ENCODE measurements at regions not wholly inside any gene's neighbourhood (a gene's known extent, or its start where the extent isn't known, plus 50 kb on each side); places are given as distances from the start of the nearest gene placed in this dataset.
"Not testable (repeated sequence)": the region's sequence is repeated elsewhere in the genome, so short reads cannot be mapped to it uniquely, and the experiment has no call there.

DNA sequence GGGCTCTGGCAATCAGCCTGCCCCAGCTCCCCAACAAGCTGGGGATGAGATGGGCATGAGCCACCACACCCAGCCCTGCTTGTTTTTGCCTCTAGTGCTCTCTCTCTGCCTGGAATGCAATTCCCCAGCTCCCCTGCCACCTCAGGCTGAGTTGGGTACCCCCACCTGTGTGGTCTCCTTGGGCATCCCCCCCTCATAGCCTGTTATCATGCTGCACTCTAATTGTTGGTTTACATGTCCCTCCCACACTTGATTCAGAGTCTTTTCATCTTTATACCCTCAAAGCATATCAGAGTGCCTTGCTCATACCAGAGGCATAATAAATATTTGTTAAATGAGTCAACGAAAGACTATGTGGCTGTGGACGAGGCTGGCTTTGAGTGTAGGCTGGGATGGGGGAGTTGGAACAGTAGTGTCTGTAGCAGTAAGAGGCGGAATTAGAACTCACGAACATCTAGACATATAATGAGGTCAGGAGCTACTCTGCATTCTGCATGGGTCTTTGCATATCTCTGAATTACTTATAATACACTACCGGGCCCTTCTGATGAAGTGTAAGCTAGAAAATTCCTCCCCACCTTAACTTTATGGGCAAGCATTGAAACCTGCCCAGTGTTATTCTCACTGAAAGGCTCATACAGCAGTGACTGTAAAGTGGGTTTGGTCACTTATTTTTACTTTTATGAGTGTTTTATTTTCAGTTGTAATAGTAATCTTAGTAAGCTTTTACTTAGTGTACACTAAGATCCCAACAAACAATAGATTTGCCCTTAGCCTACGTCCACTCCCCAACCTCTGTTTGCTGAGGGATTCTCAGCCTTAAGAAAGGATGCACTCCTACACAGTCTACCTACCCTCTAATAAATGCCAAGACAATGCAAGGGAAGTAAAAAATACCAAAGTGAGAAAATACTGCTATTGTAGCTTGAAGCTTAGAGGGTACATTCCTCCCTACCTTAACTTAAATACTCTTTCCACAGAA, 58.7 kb downstream of the EDN1 start:
- Histone ChIP-seq H3K9ac (ENCODE audit: low read length) (no peak overlapping the region), H3K27ac (ENCODE audit: low read depth, low read length) (no peak overlapping the region), H3K9me3 (ENCODE audit: low read length) (no peaks in the 10 kb centered on the region), H3K36me3 (ENCODE audit: insufficient read depth, low read length) (no peaks in the 10 kb centered on the region), H3K4me3 (ENCODE audit: low read depth in 1 of 2, low read length in 2 of 2) (no peak overlapping the region), H3K27me3 (ENCODE audit: control insufficient read depth in 1 of 2, insufficient read depth in 2 of 2, low read length in 2 of 2) (no peaks in the 10 kb centered on the region), H3K4me1 (ENCODE audit: insufficient read depth, low read length) (no peaks in the 10 kb centered on the region)

GRCh38 chr6:12350644-12351170, 60.5 kb downstream of the EDN1 start:
- Histone ChIP-seq H3K9me3 (ENCODE audit: low read length) (no peaks in the 10 kb centered on the region), H3K27ac (ENCODE audit: low read depth, low read length) (no peak overlapping the region)

DNA sequence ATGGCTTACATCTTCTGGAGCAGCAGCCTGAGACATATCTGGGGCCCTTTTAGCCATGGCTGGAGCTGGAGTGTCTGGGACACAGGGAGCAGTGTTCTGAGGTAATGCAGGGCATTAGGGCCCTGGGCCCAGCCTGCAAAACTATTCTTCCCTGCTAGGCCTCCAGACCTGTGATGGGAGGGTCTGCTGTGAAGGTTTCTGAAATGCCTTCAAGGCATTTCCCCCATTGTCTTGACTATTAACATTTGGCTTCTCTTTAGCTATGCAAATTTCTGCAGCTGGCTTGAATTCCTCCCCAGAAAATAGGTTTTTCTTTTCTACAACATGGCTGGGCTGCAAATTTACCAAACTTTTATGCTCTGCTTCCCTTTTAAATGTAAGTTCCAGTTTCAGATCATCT, 61.5 kb downstream of the EDN1 start:
- Histone ChIP-seq H3K9me3 (ENCODE audit: low read length) (no peaks in the 10 kb centered on the region), H3K27me3 (ENCODE audit: control insufficient read depth in 1 of 2, insufficient read depth in 2 of 2, low read length in 2 of 2) (no peaks in the 10 kb centered on the region), H3K36me3 (ENCODE audit: insufficient read depth, low read length) (no peaks in the 10 kb centered on the region), H3K9ac (ENCODE audit: low read length) (no peak overlapping the region), H3K27ac (ENCODE audit: low read depth, low read length) (no peak overlapping the region), H3K4me1 (ENCODE audit: insufficient read depth, low read length) (peaks cover 8% of the 10 kb centered on the region), H3K4me3 (ENCODE audit: low read depth in 1 of 2, low read length in 2 of 2) (no peak overlapping the region)

More at GRCh38 chr6:12350644-12351170, 60.5 kb downstream of the EDN1 start:
- Histone ChIP-seq H3K4me1 (ENCODE audit: insufficient read depth, low read length) (peaks cover 8% of the 10 kb centered on the region), H3K27me3 (ENCODE audit: control insufficient read depth in 1 of 2, insufficient read depth in 2 of 2, low read length in 2 of 2) (no peaks in the 10 kb centered on the region), H3K9ac (ENCODE audit: low read length) (no peak overlapping the region), H3K36me3 (ENCODE audit: insufficient read depth, low read length) (no peaks in the 10 kb centered on the region), H3K4me3 (ENCODE audit: low read depth in 1 of 2, low read length in 2 of 2) (no peak overlapping the region)

DNA sequence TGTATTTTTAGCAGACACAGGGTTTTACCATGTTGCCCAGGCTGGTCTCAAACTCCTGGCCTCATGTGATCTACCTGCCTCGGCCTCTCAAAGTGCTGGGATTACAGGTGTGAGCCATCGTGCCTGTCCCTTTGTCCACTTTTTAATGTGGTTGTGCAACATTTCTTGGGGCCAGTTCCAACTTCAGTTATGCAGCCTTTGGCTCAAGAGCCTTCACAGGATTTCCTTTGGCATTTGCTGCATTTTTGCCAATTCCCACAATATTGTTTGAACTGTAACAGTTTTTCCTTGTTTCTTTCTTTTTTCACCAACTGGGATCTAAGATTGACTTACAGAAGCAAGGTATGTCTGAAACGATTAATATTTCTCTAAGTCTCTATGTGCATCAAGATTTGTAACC, 63.6 kb downstream of the EDN1 start:
- no peak overlapping the region for H3K4me3 ChIP-seq (ENCODE audit: low read depth in 1 of 2, low read length in 2 of 2)
- no peak overlapping the region for H3K9ac ChIP-seq (ENCODE audit: low read length)
- peak overlapping the region; percentile 9 for H3K27ac ChIP-seq (ENCODE audit: low read depth, low read length)
- no peaks in the 10 kb centered on the region for H3K27me3 ChIP-seq (ENCODE audit: control insufficient read depth in 1 of 2, insufficient read depth in 2 of 2, low read length in 2 of 2)
- H3K36me3 ChIP-seq (ENCODE audit: insufficient read depth, low read length) = no peaks in the 10 kb centered on the region
- no peaks in the 10 kb centered on the region for H3K9me3 ChIP-seq (ENCODE audit: low read length)
- peaks cover 8% of the 10 kb centered on the region for H3K4me1 ChIP-seq (ENCODE audit: insufficient read depth, low read length)

GRCh38 chr6:12354499-12354898, 64.3 kb downstream of the EDN1 start:
- Histone ChIP-seq H3K9me3 (ENCODE audit: low read length) (no peaks in the 10 kb centered on the region), H3K27me3 (ENCODE audit: control insufficient read depth in 1 of 2, insufficient read depth in 2 of 2, low read length in 2 of 2) (no peaks in the 10 kb centered on the region), H3K27ac (ENCODE audit: low read depth, low read length) (peak overlapping the region; percentile 21), H3K4me1 (ENCODE audit: insufficient read depth, low read length) (peaks cover 8% of the 10 kb centered on the region), H3K4me3 (ENCODE audit: low read depth in 1 of 2, low read length in 2 of 2) (no peak overlapping the region), H3K9ac (ENCODE audit: low read length) (no peak overlapping the region), H3K36me3 (ENCODE audit: insufficient read depth, low read length) (no peaks in the 10 kb centered on the region)

DNA sequence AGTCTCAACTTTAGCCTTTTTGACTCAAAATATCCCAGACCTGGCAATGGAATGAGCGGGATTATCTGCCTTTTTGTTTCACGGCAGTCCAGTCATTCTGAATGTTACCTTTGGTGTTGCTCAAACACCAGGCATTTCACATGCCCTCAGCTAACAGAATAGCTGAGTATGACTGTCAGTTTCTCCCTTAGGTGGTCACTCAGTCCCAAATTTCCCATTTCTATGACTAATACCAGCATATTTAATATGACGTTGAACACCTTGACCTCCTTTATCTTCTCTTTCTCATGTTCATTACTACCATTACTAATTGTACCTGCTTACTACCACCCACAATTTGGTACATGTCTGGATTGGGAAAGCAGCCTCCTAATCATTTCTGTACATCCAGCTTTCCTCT, 65.2 kb downstream of the EDN1 start:
- Histone ChIP-seq H3K36me3 (ENCODE audit: insufficient read depth, low read length) (no peaks in the 10 kb centered on the region), H3K27ac (ENCODE audit: low read depth, low read length) (peak overlapping the region; percentile 21), H3K27me3 (ENCODE audit: control insufficient read depth in 1 of 2, insufficient read depth in 2 of 2, low read length in 2 of 2) (no peaks in the 10 kb centered on the region), H3K4me3 (ENCODE audit: low read depth in 1 of 2, low read length in 2 of 2) (no peak overlapping the region), H3K9ac (ENCODE audit: low read length) (no peak overlapping the region), H3K9me3 (ENCODE audit: low read length) (no peaks in the 10 kb centered on the region), H3K4me1 (ENCODE audit: insufficient read depth, low read length) (peaks cover 8% of the 10 kb centered on the region)

- no peak overlapping the region for H3K4me3 ChIP-seq (ENCODE audit: low read depth in 1 of 2, low read length in 2 of 2)
- no peaks in the 10 kb centered on the region for H3K36me3 ChIP-seq (ENCODE audit: insufficient read depth, low read length)
- no peak overlapping the region for H3K9ac ChIP-seq (ENCODE audit: low read length)
- no peak overlapping the region for H3K27ac ChIP-seq (ENCODE audit: low read depth, low read length)
- H3K27me3 ChIP-seq (ENCODE audit: control insufficient read depth in 1 of 2, insufficient read depth in 2 of 2, low read length in 2 of 2) = no peaks in the 10 kb centered on the region
- H3K9me3 ChIP-seq (ENCODE audit: low read length) = no peaks in the 10 kb centered on the region
- H3K4me1 ChIP-seq (ENCODE audit: insufficient read depth, low read length) = peaks cover 8% of the 10 kb centered on the region
These were observed 66.3 kb downstream of the EDN1 start for GRCh38 chr6:12356431-12356830.

- Histone ChIP-seq H3K27me3 (ENCODE audit: control insufficient read depth in 1 of 2, insufficient read depth in 2 of 2, low read length in 2 of 2) (no peaks in the 10 kb centered on the region), H3K4me1 (ENCODE audit: insufficient read depth, low read length) (peaks cover 8% of the 10 kb centered on the region), H3K36me3 (ENCODE audit: insufficient read depth, low read length) (no peaks in the 10 kb centered on the region), H3K27ac (ENCODE audit: low read depth, low read length) (no peak overlapping the region), H3K9me3 (ENCODE audit: low read length) (no peaks in the 10 kb centered on the region), H3K9ac (ENCODE audit: low read length) (no peak overlapping the region), H3K4me3 (ENCODE audit: low read depth in 1 of 2, low read length in 2 of 2) (no peak overlapping the region)
These were observed 67.1 kb downstream of the EDN1 start for GRCh38 chr6:12356983-12357972.

DNA sequence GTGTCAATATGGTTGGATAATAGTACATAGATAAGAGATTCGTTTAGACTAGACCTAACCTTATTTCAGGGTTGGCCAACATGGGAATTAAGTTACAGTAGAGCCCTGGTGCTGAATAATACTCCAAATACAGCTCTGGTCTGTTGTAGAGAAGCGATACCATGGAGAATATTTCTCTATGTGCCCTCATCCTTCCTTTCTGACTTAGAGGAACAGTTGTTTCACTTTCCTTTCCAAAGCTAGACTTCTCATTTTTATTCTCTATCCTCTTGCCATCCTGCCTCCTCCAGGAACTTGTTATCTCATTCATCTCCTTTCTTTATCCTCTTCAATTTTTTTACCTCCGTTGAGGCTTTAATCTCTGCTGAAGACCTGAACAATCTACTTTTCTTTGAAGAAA, 68.9 kb downstream of the EDN1 start:
- H3K4me3 ChIP-seq (ENCODE audit: low read depth in 1 of 2, low read length in 2 of 2) = no peak overlapping the region
- peaks cover 8% of the 10 kb centered on the region for H3K4me1 ChIP-seq (ENCODE audit: insufficient read depth, low read length)
- no peaks in the 10 kb centered on the region for H3K9me3 ChIP-seq (ENCODE audit: low read length)
- H3K27ac ChIP-seq (ENCODE audit: low read depth, low read length) = no peak overlapping the region
- H3K9ac ChIP-seq (ENCODE audit: low read length) = no peak overlapping the region
- H3K27me3 ChIP-seq (ENCODE audit: control insufficient read depth in 1 of 2, insufficient read depth in 2 of 2, low read length in 2 of 2) = no peaks in the 10 kb centered on the region
- no peaks in the 10 kb centered on the region for H3K36me3 ChIP-seq (ENCODE audit: insufficient read depth, low read length)

DNA sequence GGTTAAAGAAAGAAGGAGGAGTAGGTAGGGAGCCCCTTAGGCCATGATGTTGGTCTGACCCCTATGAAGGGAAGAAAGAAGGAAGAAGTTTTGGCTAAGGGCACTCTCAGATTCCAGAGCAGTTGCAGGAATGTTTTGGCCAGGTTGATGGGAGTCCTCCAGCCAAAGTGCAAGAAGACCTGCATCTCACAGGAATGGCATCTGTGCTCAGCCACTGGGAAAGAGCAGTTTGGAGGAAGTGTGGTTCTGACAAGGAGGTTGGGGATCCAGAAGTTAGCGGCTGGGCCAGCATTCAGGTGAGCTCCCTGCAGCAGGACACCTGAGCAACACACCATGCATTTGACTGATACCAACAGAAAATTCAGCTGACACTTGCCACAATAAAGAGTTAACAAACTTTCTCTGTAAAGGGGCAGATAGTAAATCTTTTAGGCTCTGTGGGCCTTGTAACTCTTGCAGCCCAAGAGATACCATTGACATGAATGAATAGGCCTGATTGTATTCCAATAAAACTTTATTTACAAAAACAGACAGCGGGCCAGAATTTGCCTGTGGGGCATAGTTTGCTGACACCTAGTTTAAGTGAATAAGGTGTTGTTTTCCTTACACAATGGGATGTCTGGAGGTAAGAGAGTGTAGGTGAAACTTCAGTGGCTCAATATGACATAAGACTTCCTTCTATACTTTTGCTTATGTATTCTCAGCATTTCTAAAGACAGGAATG, 71.0 kb downstream of the EDN1 start:
- no peak overlapping the region for H3K27ac ChIP-seq (ENCODE audit: low read depth, low read length)

DNA sequence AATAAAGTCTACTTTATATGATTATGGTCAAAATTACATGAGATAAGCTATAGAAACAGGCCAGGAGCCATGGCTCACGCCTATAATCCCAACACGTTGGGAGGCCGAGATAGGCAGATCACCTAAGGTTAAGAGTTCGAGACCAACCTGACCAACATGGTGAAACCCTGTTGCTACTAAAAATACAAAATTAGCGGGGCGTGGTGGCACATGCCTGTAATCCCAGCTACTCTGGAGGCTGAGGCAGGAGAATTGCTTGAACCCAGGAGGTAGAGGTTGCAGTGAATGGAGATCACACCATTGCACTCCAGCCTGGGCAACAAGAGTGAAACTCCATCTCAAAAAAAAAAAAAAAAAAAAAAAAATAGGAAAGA, 73.1 kb downstream of the EDN1 start:
- H3K27ac ChIP-seq (ENCODE audit: low read depth, low read length); H3K27me3 ChIP-seq (ENCODE audit: control insufficient read depth in 1 of 2, insufficient read depth in 2 of 2, low read length in 2 of 2); H3K4me1 ChIP-seq (ENCODE audit: insufficient read depth, low read length); H3K4me3 ChIP-seq (ENCODE audit: low read depth in 1 of 2, low read length in 2 of 2); H3K9me3 ChIP-seq (ENCODE audit: low read length); H3K9ac ChIP-seq (ENCODE audit: low read length); H3K36me3 ChIP-seq (ENCODE audit: insufficient read depth, low read length): not testable (repeated sequence)

More for the DNA sequence above, 71.0 kb downstream of the EDN1 start:
- Histone ChIP-seq H3K9me3 (ENCODE audit: low read length) (no peaks in the 10 kb centered on the region), H3K27me3 (ENCODE audit: control insufficient read depth in 1 of 2, insufficient read depth in 2 of 2, low read length in 2 of 2) (no peaks in the 10 kb centered on the region), H3K4me1 (ENCODE audit: insufficient read depth, low read length) (no peaks in the 10 kb centered on the region), H3K36me3 (ENCODE audit: insufficient read depth, low read length) (no peaks in the 10 kb centered on the region), H3K4me3 (ENCODE audit: low read depth in 1 of 2, low read length in 2 of 2) (no peak overlapping the region), H3K9ac (ENCODE audit: low read length) (no peak overlapping the region)
